ENCODE measurements at regions not wholly inside any gene's neighbourhood (a gene's known extent, or its start where the extent isn't known, plus 50 kb on each side); places are given as distances from the start of the nearest gene placed in this dataset.

DNA sequence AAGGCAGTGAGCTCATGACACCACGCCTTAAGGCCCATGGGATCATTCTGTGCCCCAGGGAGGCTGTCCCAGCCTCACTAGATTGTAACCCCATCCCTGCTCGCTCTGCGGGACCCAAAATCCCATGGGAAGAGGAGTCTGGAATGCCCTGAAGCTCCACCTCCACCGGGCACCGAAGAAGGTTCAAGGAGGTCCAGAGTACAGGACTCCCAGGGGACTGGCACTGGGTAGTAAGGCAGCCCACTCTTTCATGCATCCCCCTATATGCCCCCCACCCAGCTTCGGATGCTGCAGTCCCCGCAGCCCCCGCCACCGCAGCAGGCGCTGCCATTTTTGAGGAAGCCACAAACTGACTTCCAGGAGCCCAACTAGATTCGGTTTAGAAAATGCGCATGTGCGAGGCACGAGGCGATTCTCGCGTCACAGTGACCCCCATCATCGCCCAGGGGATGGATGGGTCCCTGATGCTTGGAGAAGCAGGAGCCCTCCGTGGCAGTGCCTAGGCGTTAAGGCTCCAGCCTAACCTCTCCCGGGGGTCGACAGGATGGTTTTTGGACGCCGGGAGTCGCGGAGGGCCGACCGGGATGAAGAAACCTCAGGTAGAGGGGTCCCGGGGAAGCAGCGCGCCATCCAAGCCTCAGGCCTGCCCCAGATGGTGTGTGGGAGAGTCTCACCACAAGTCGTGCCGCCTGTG is 1681.0 kb downstream of the TP53TG3F start:
- Histone ChIP-seq H3K9me3 (peaks cover 0 to 85% (median 66%) of the 10 kb centered on the region in 8 donors), H3K4me1 (no peaks in the 10 kb centered on the region), H3K27me3 (replicated peaks in 1 of 7) (no peaks in the 10 kb centered on the region), H3K27ac (no peak overlapping the region), H3K36me3 (no peaks in the 10 kb centered on the region), H3K4me3 (no peak overlapping the region)
- WGBS, 5 donors = 80 to 85% (median 82%) methylated on average over 30 to 33 of the region's 33 CpGs
- no peak for TF ChIP-seq CTCF (IDR thresholded peaks at IDR 0.05 in 8 of 11, conservative IDR thresholded peaks at IDR 0.05 in 3 of 11)
- no peak for TF ChIP-seq POLR2A (IDR thresholded peaks at IDR 0.05)
- no peak for TF ChIP-seq POLR2AphosphoS5 (IDR thresholded peaks at IDR 0.05)
- intact Hi-C loops (cut with DNase I; ENCODE audit: low total_unique reads) = no loop called here
- peak; percentile 69 for DNase-seq

- H3K27ac ChIP-seq = no peak overlapping the region
- DNase-seq = no peak
- H3K27me3 ChIP-seq (replicated peaks in 1 of 7) = no peaks in the 10 kb centered on the region
- no peak overlapping the region for H3K4me3 ChIP-seq
- intact Hi-C loops (cut with DNase I; ENCODE audit: low total_unique reads) = no loop called here
- peaks cover 0 to 87% (median 73%) of the 10 kb centered on the region in 8 donors for H3K9me3 ChIP-seq
- no peaks in the 10 kb centered on the region for H3K36me3 ChIP-seq
- no peaks in the 10 kb centered on the region for H3K4me1 ChIP-seq
- 77 to 86% (median 81%) methylated on average over 18 of the region's 18 CpGs for WGBS, 5 donors
- no peak for TF ChIP-seq POLR2A (IDR thresholded peaks at IDR 0.05)
- TF ChIP-seq CTCF (IDR thresholded peaks at IDR 0.05 in 8 of 11, conservative IDR thresholded peaks at IDR 0.05 in 3 of 11) = no peak
These were observed 1681.9 kb downstream of the TP53TG3F start for GRCh38 chr16:35141303-35141702.

GRCh38 chr16:35142147-35142808 is 1682.9 kb downstream of the TP53TG3F start:
- no peaks in the 10 kb centered on the region for H3K36me3 ChIP-seq
- intact Hi-C loops (cut with DNase I; ENCODE audit: low total_unique reads) = no loop called here
- H3K4me1 ChIP-seq = no peaks in the 10 kb centered on the region
- 59 to 77% (median 64%) methylated on average over 4 to 6 of the region's 6 CpGs for WGBS, 5 donors
- no peak overlapping the region for H3K27ac ChIP-seq
- TF ChIP-seq POLR2AphosphoS5 (IDR thresholded peaks at IDR 0.05) (no peak), POLR2A (IDR thresholded peaks at IDR 0.05) (no peak), CTCF (IDR thresholded peaks at IDR 0.05 in 8 of 11, conservative IDR thresholded peaks at IDR 0.05 in 3 of 11) (no peak)
- H3K4me3 ChIP-seq = no peak overlapping the region
- DNase-seq = no peak
- no peaks in the 10 kb centered on the region for H3K27me3 ChIP-seq (replicated peaks in 1 of 7)
- peaks cover 0 to 92% (median 82%) of the 10 kb centered on the region in 8 donors for H3K9me3 ChIP-seq

DNA sequence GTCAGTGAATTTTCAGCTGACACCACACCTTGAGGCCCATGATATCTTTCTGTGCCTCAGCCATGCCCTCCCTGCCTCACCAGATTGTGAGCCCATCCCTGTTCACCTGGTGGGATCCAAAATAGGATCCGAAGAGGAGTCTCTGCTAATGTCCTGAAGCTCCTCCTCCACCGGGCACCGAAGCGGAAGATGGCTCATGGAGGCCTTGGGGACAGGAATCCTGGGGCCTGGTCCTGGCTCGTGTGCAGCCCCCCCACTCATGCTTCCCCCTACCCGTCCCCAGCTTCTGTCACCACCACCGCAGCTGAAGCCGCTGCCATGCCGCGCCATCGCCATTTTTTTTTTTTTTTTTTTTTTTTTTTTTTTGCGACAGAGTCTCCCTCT is 1683.4 kb downstream of the TP53TG3F start:
- WGBS, 5 donors = 94 to 96% (median 95%) methylated on average over 11 to 12 of the region's 12 CpGs
- intact Hi-C loops (cut with DNase I; ENCODE audit: low total_unique reads) = no loop called here
- Histone ChIP-seq H3K27ac (no peak overlapping the region), H3K4me3 (no peak overlapping the region), H3K4me1 (no peaks in the 10 kb centered on the region), H3K9me3 (peaks cover 0 to 92% (median 87%) of the 10 kb centered on the region in 8 donors), H3K36me3 (no peaks in the 10 kb centered on the region), H3K27me3 (replicated peaks in 1 of 7) (no peaks in the 10 kb centered on the region)
- no peak for DNase-seq
- TF ChIP-seq CTCF (IDR thresholded peaks at IDR 0.05 in 8 of 11, conservative IDR thresholded peaks at IDR 0.05 in 3 of 11) (no peak), POLR2A (IDR thresholded peaks at IDR 0.05) (no peak), POLR2AphosphoS5 (IDR thresholded peaks at IDR 0.05) (no peak)
